Fibroblast of the aortic adventitia (primary cell): ENCODE measurements at regions not wholly inside any gene's neighbourhood (a gene's known extent, or its start where the extent isn't known, plus 50 kb on each side); places are given as distances from the start of the nearest gene placed in this dataset.
A peak's percentile ranks its signal among the peaks of the same experiment; 100 is the strongest.

Experiments used
- DNase-seq: peaks from one replicate; pipeline ENCODE4 v3.0.0-alpha.2; 2010; ENCODE audit warnings: low read depth
- H3K4me3 ChIP-seq: 2 replicates; pipeline ENCODE4 v1.5.1; 2011; ENCODE audit warnings: low read depth, mild to moderate bottlenecking, control low read depth, low read length, moderate library complexity
- CTCF ChIP-seq: IDR thresholded peaks from 2 replicates; pipeline ENCODE4 v1.5.1; 2011; ENCODE audit warnings: mild to moderate bottlenecking, low read length, control low read depth, inconsistent platforms; ENCODE audit not compliant: insufficient read depth

- no peak overlapping the region for H3K4me3 ChIP-seq
- no peak for DNase-seq
- no peak for TF ChIP-seq CTCF
These were observed 393.8 kb downstream of the SMOC2 start for GRCh38 chr6:168834801-168835200.

GRCh38 chr6:168834042-168834587 lies 393.1 kb downstream of the SMOC2 start:
- H3K4me3 ChIP-seq: no peak overlapping the region
- no peak for DNase-seq
- TF ChIP-seq CTCF: no peak

GRCh38 chr6:168828800-168829199 lies 387.8 kb downstream of the SMOC2 start:
- no peak overlapping the region for H3K4me3 ChIP-seq
- DNase-seq: peak; percentile 68
- TF ChIP-seq CTCF: no peak

- H3K4me3 ChIP-seq: no peak overlapping the region
- TF ChIP-seq CTCF: no peak
- no peak for DNase-seq
These were observed 387.1 kb downstream of the SMOC2 start for GRCh38 chr6:168828035-168828434.

- no peak for DNase-seq
- TF ChIP-seq CTCF: no peak
- H3K4me3 ChIP-seq: no peak overlapping the region
These were observed 386.5 kb downstream of the SMOC2 start for GRCh38 chr6:168827586-168827871.

- peak; percentile 38 for DNase-seq
- H3K4me3 ChIP-seq: no peak overlapping the region
- no peak for TF ChIP-seq CTCF
These were observed 386.0 kb downstream of the SMOC2 start for GRCh38 chr6:168826726-168827585.

- TF ChIP-seq CTCF: no peak
- no peak overlapping the region for H3K4me3 ChIP-seq
- no peak for DNase-seq
These were observed 385.1 kb downstream of the SMOC2 start for GRCh38 chr6:168826078-168826390.
